HuH-7 (cell line): ENCODE measurements at regions not wholly inside any gene's neighbourhood (a gene's known extent, or its start where the extent isn't known, plus 50 kb on each side); places are given as distances from the start of the nearest gene placed in this dataset.
"Not testable (repeated sequence)": the region's sequence is repeated elsewhere in the genome, so short reads cannot be mapped to it uniquely, and the experiment has no call there.

ENCODE experiments used
- DNase-seq: peaks from one replicate; pipeline ENCODE4 v3.0.0; 2011; ENCODE audit warnings: low spot score

DNA sequence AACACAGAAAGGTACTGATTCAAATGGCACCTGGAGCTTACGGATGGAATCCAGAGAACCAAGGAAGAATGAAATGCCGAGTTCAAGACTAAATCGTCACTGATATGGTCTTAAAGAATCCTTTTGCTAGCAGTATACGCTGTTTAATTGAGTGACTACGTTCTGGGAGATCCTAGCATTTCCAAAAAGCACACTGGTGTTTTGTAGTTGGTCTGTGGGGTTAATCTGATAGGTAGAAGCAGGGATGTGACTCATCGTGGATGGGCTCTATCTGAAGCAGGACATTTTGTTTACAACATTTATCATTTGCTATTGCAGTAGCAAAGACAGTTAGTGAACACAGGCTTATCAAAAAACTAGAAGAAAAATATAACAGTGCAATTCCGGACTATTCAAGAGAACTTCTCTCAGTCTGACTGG lies 169.2 kb upstream of the HMGA2 start:
- DNase-seq, result no peak

DNA sequence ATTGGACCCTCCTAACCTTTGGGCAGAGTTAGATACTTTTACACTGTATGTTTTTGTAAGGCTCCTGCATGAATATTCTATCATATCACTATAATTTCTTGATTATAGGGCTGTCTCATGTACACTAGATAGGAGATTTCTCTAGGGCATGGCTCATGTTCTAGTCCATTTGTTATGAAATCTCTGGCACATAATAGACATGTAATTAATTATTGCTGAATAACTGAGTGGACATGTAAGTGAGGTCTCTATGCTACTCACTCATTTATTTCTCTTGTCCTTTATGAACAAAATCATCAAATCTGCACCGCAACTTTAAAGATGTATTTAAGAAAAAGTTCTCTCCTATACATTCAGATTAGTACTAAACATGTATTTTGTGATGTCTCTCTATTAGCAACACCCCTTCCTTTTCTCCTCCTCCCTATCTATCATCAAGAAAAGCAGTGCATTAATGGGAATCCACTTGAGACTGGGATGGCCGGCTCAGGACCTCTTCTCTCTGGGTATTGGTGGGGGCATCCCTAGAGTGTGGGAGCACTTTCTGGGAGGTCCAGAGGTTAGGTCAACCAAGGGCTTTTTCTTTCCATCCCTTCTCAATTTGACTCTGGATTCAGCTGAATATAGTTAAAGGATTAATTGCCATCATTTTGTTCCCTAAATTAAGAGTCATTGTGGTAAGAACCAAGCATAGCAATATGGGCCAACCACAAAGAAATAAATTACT lies 168.0 kb upstream of the HMGA2 start:
- DNase-seq, result no peak

DNA sequence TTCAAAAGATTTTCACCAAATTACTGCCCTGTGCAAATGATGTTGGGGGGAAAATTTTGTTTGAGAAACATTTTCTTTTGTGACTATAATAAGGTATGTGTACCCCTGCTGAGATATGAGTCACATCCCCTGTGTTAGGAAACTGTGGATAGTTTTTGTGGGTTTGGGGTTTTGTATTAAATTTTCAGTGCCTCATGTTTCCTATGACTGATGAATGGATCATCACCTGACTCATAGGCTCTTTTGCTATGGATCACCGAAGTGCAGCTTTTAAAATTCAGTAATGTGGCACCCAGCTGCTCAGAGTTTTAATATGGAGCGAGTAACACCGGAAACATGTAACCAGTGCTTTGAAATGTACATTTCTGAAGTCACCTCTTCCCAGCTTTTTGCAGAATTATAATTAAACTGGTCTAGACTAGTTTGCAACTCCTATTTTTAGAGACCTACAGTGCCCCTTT lies 167.4 kb upstream of the HMGA2 start:
- DNase-seq, result no peak

DNA sequence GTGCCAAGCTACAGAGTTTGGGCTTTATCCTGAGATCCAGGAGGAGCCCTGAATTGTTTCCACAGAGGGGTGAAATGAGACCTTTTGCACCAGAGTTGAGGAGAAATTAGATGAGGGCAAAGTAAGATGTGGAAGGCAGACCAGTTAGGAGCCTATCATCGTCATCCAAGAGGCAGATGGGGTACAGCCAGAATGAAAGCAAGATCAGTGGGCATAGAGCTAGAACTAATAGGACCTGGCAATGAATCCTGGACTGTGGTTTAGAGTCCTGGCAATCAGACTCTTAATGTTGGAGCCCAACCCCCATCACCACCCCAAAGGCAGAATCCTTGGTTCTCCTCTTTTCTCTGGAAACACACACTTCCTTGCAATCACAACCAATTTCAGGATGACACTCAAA lies 166.6 kb upstream of the HMGA2 start:
- no peak for DNase-seq

DNA sequence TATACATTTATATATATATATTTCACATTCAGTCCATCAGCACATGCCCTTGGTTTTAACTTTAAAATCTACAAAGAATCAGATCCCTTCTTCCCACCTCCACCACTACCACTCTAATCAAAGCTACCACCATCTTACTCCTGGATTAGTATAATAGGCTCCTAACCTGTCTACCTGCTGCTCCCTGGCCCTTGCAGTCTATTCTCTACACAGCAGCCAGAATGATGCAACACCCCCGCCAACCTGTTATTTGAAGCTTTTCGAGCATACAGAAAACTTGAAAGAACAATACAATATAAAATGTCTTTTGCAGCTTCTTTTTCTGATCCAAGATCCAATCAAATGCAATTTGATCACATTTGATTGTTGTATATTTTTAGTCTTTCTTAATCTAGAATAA lies 165.9 kb upstream of the HMGA2 start:
- DNase-seq, result no peak

DNA sequence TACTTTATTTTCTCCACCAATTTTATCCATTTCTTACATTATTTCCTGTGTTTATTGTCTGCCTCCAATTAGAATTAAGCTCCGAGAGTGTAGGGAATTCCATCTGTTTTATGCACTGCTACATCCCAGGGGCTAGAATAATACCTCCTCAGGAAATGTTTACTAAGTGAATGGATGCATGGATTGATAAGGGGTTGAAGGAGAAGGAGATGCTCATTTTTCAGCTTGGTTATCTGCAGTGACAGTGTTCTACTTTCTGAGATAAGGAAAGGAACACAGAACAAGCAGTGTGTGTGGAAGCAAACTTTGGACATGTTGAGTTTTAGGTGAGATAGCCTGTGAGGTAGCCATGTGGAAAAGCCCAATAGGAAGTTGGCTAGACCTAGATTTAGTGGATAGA lies 164.6 kb upstream of the HMGA2 start:
- DNase-seq, result no peak

DNA sequence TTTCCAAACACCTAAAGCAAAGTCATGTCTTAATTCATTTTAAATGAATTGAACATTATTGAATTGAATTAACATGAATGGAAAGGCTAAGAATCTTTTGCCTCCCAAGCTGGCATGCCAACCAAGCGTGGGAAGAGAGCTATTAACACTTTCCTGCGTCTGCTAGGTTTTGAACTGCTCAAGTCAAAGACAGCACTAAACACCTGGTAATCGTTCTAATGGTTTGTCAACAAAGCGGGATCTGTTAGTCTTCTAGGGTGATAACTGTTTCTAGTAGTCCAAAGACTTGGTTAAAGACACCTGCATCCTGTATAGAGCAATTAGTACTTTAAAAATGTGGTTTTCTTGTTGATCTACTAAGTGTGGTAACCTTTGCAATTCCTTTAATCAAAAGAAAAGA lies 164.2 kb upstream of the HMGA2 start:
- no peak for DNase-seq

DNA sequence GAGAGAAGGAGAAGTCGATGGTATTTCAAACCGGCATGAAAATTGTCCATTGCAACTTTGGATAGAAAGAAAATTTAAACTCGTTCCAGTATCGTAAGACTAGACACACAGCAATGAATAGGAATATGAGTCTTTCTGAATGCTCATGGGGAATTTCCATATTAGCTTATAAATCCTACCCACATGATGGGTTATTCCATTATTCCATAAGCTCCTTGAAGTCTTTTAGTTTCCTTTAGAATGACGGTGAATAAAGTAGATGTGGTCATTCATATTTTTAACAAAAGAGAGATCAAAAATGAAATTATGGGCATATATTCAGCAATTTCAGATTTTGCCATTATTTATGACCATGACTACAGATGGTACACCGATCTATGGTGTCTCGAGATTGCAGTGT lies 163.4 kb upstream of the HMGA2 start:
- DNase-seq, result no peak

DNA sequence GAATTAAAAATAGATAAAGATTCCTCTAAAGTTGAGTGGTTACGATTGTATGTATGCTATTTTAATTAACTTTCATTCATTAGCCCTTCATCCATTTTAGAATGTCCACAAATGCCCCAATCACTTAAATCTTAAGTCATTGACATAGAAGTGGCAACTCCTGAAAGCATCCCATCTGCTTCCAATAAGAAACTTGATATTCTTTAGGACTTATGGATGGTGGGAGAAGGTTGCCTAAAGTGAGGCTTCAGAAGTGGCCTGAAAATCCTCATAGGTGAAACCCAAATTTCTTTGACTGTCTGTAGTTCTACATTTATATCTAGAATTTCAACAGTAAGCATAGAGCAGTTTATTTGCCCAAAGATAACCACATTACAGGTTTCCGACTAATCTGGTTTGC lies 161.7 kb upstream of the HMGA2 start:
- DNase-seq, result no peak

DNA sequence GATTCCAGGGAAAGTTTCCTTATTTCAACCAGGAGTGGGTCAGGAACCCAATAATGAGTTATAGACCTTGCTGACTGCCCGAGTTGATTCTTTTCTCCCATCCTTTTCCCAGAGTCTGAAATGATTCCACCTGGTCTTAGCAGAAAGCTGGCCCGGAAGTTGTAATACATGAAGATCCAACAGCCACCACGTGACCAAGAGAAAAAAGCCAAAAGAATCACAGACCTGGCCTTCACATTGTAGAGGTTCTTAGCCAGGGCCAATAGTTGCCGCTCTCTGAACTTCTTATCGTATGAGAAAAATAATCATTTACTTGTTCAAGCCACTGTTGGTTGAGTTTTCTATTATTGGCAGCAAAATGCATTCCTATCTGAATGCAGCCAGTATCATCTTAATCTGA lies 161.2 kb upstream of the HMGA2 start:
- no peak for DNase-seq

DNA sequence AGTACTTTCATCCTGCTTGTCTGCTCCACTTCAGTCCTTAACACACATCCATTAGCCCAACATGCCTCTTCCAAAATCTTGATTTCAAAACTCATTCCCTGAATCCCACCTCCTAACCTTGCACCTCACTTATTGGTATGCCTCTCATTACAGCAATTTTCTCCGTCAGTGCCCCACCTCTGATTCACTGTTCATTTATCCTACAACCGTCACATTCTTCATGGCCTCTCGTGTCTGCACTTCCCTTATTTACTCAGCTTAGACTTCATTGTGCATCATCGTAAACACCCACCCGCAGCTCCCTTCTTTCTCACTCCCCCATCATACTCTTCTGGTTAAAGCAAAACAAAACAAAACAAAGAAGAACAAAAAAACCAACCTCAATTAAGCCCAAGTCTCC lies 160.6 kb upstream of the HMGA2 start:
- no peak for DNase-seq

DNA sequence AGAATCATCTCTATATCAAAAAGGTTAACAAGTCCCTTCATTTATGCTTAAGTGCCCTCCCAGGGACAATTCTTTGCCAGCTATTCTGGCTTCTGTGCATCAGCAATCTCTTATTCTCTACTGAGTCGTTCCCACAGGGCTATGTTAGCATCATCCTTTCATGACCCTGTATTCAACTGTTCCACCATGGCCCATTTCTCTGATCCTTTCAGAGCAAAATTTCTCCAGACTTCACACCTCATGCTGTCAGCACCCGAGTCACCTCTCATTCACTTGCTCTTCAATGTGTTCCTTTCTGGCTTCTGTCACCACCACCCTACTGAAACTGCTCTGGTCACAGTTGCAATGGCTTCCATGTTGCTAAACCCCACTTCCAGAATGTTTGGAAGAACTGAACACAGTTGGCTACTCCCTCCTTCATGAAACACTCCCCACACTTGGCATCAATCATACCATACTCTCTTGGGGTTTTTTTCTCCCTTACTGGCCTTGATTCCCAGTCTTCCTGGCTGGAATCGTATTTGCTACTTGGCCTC lies 159.5 kb upstream of the HMGA2 start:
- DNase-seq, result no peak

DNA sequence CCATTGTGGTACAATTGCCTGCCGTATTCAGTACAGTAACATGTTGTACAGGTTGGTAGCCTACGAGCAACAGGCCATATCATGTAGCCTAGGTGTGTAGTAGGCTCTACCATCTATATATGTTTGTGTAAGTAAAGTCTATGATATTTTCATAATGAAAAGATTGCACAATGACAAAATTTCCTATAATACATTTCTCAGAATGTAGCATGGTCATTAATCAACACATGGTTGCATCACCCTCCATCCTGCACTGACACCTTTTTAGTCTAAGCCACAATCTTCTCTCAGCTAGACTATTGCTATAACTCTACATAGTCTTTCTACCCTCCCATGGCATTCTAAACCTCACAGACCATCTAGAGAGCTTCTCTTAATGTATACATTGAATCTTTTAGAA lies 158.5 kb upstream of the HMGA2 start:
- no peak for DNase-seq

DNA sequence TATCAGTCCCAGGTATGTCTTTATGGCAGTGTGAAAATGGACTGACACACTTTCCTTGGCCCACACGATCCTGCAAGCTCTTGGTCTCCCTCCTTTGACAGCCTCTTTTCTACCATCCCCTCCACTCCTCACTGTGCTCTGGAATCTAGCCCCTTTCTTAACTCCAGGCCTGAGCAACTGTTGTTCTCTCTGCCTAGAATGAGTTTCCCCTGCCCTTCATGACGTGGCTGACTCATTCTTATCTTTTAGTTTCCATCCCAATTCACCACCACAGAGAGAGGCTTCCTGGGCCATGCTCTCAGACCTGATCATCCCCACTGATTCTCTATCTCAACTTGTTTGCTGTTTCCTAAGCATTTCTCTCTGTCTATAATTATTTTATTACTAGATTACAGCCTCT lies 157.4 kb upstream of the HMGA2 start:
- no peak for DNase-seq

DNA sequence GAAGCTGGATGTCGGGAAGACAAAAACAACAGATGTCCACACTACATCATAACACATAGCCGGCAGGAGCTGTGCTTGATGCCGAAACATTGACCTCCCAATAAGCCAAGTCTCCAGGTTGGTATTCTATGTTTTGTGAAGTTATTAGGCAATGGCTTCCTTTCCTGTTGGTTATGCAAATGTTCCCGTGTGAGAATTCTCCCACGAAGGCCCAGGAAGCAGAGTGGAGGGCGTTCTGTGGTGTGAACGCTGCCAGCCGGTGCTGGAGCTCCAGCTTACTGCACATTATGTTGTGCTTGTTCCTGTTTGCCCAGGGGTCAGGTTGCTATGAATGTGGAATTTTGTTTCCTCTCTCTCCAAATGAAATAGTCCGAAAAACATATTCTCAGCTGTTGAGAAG lies 156.4 kb upstream of the HMGA2 start:
- DNase-seq, result no peak

DNA sequence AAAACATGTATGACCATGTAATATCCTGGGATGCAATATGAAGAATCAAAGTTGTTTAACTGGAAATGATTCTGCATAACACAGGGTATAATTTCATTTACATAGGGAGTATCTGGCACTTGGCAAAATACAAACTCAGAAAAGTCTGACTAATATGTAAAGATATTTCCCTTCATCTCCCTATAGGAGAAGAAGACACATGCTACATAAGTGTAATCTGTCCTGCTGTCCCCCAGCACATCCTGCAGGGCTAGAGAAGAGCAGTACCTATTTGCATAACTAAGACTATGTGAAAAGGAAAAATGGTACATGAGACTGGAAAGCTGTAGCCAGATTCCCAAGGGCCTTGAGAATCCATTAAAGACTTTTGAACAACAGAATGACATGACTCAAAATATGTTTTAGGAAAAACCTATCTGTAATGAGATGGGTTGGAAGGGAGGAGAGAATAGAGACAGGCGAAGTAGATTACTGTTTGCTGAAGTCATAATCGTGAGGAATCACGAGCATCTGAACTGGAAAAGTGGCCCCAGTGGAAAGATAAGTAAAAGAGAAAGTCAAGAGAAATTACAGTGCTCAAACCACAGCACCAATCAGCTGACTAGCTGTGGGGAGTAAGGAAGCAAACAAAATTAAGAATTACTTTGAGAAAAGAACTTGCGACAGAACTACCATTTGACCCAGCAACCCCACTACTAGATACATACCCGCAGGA lies 155.1 kb upstream of the HMGA2 start:
- no peak for DNase-seq

DNA sequence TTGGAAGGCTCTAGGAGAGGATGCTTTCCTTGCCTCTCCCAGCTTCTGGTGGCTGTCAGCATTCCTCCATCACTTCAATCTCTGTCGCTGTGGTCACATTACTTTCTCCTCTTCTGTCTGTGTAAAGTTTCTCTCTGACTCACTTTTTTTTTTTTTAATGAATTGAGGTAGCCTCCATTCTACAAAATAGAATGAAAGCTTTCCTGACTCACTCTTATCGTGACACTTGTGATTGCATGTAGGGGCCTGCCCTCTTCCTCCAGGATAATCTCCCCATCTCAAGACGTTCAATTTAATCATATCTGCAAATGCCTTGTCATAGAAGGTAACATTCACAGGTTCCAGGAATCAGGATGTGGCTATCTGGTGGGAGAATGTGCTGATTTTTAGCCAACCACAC lies 153.5 kb upstream of the HMGA2 start:
- DNase-seq, result no peak

DNA sequence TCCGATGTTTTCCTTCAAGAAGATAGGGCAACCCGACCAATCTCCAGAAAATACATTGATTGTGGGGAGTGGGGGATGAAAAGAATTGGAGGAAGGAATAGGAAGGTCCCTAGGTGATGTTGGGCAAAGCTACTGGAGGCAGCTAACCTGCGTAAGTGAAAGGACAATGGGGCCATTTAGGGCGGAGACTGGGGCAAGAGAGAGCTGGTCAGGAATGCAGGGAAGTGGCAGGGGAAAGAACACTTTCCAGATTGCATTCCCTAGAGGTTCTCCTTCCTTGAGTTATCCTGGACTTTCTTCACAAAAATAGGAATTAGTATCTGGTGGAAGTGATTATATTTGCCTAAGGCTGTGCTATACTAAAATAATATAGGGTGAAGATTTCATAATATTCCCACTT lies 151.8 kb upstream of the HMGA2 start:
- no peak for DNase-seq

DNA sequence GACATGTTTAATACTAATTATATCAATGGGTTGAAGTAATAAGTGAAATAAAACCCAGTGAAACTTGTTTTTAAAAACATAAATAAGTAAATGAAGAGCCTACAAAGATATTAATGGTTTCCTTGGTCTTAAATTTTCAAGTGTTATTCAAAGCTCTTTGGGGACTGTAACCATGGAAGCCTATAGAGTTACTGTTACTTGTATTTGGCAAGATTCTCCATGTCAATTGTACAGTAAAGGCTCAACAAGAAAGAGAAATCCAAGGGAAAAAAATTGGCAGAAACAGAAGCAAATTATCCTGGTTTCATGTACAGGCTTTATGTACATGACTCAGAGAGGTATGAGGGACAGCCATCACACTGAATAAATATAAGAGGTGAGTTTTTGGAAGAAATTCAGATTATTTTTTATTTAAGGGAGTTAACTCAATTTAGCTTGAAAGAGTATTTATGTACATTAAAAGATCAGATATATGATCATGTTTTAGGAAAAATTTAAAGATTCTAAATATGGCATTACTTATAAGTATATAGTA lies 151.1 kb upstream of the HMGA2 start:
- no peak for DNase-seq

DNA sequence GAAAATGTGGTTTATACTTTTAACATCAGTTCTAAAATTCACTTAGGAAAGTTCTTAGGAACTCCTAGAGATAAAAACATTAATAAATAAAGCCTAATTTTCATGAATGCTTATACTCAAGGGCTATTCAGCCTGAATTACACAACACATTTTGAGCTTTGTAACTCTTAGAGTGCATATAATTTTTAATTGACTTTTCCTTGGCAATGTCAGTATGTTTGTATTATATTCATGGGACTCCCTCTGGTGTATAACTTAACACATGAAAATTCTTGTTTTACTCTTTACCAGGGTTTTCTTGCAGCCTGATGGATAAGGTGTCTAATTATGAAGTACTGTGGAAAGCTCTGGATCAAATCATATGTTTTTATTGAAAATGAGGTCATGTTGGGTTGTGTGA lies 150.6 kb upstream of the HMGA2 start:
- DNase-seq, result no peak

DNA sequence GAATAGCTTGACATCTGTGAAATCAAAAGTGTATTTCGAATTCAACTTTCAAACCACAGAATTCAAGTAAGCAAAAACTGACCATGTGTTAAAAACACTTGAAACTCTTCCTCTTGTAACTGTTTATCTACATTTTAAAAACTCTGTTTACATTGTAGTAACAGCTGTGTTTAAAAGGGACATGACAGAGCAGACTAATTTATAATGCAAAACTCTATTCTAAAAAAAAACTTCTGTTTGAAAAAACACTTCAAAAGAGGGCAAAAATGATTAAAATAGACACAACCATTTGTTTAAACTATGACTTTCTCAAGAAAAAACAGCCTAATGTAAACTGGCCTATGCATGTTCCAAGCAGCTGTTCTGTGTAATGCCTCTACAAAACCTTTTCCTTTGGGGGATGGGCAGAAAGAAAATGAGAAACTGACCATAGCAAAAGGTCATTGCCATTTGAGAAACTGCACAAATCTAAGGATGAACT lies 149.1 kb upstream of the HMGA2 start:
- no peak for DNase-seq

DNA sequence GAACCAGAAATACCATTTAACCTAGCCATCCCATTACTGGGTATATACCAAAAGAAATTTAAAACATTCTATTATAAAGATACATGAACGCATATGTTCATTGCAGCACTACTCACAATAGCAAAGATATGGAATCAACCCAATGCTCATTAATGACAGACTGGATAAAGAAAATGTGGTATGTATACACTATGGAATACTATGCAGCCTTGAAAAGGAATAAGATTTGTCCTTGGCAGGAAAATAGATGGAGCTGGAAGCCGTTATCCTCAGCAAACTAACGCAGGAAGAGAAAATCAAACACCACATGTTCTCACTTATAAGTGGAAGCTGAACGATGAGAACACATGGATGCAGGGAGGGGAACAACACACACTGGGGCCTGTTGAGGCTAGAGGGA lies 146.1 kb upstream of the HMGA2 start:
- not testable (repeated sequence) for DNase-seq

DNA sequence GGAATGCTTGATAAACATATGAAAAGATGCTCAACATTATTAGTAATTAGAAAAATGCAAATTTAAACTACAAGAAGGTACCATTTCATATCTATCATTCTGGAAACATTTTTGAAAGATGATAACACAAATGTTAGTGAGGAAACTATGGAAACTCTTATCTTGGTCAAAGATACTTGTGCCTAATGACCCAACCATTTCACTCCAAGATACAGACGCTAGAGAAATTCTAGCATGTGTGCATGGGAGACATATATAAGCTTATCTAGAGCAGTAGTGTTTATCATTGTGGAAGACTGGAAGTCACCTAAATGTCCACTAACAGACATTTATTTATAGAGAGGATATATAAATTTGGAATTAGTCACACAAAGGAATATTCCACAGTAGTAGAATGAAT lies 143.1 kb upstream of the HMGA2 start:
- DNase-seq, result no peak
